ENCODE measurements at regions not wholly inside any gene's neighbourhood (a gene's known extent, or its start where the extent isn't known, plus 50 kb on each side); places are given as distances from the start of the nearest gene placed in this dataset.
"Not testable (repeated sequence)": the region's sequence is repeated elsewhere in the genome, so short reads cannot be mapped to it uniquely, and the experiment has no call there.

DNA sequence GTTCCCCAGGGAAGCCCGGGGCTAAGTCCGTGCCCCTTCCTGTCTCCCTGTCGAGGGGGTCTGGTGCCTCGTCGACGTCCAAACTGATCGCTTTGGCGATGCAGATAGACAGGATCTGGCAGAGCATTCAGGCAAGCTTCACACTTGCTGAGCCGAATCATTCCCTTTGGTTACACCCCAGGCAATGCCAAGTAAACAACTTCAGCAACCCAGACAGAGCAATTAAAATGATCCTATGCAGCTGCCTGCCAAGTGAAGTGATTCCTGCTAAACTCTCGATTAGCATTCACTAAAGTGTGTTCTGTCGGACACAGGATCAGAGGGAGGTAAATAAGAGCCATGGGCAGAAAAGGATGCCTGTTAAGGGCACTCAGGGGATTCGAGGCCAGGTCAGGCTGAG is 108.2 kb upstream of the RAB12 start:
- no peak for DNase-seq

DNA sequence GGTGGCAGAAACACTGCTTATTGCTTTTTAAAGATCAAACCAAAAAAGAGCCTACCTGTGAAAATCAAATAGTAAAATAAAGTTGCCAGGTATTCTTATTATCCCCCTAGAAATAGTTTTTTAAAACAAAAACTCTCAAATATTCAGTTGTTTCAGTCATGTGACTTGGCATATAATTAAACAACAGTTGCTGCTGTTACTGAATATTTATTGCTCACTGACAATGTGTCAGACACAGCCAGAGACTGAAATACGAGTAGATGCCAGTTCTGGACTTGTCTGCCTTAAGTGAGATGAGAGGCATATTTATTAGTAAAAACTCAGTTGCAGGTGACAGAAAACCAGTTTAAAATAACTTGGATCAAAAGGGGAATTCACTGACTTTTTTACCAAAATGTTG is 106.0 kb upstream of the RAB12 start:
- DNase-seq, result no peak

DNA sequence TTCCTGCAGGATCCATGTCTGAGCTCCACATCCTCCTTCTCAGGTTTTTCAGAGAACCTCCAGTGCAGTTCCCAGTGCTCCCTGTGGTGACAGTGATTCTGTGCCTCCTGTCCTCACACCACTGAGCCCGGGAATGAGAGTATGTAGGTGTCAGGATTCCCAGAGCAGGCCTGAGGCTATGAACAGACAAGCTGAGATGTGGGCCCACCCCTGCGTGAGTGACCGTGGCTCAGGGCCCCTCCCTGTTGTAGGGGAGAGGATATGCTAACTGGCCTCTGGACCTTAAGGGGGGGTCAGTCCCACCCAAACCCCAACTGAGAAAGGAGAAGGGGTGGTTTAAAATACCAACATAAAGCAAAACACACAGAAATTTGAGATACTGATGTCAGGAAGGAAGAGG is 104.8 kb upstream of the RAB12 start:
- no peak for DNase-seq

DNA sequence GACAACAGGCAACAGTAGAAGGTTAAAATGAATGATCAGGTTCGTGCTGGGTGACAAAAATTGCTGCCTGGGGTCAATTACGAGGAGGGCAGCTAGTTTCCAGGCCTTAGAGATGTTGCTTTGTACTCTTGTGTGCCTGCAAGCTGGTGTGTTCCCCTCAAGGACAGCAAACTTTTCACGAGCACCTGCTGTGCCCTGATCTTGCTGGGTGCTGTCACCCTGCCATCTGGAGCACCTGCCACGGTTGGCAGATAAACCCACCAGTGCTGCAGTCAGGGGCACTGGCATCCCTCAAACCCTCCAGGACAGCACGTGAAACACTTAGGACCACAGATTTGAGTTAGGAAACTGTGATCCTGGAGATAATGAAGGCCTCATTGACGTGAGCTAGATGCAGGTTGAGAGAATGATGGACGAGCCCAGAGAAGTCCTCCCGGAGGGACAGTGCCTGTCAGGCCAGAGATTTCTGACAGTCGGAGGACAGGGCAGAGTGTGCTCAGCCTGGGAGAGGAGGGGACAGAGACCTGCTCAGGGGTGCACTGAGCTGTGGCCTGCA is 104.3 kb upstream of the RAB12 start:
- no peak for DNase-seq

DNA sequence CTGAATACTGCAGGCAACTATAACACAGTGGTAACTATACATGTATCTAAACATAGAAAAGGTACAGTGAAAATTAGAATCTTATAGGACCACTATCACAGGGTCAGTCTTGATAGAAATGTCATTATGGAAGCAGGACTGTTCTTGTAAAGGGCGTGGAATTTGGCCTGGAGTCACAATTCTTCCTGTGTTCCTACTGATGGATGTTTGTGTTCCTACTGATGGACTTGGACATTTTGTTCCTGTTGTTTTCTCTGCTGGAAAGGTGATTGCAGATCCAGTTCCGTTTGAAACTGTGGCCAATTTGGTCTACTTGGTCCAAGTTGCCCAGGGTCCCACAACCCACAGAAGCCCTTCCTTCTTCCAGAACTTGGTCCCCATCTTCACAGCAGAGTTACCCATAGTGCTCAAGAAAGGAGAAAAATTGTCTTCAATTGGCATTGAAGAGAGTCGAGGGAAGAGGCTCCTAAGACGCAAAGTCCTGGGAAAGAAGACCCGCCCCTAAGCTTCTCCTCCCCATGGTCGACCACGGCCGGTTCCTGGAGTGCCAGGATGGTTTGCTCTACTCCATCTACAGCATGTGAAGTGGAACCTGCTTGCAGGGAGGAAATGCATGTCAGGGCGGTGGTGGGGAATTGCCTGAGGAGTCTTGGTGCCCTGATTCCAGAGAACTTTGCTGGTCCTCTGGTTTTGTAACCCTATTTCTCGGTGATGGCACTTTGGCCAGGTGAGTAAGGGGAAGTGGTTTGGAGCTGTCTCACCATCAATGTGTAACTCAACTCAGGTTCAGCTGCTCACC is 102.8 kb upstream of the RAB12 start:
- DNase-seq, result no peak

DNA sequence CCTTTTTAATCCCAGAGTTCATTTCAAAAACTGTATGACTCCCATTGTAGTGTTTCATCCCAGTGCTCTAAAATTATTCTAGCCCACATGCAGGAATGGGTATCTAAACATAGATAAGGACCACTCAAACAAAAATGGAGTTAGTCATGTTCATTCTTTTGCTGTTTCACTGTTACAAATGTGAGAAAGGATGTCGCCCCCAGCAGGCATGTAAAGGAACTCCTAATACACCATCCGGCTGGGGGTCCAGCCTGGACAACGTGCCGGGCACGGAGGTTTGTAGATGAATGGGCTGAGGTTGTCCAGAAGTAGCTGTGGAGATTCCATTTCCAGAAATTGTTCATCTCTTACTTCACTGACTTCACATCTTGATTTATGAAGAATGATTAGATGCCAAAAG is 101.9 kb upstream of the RAB12 start:
- peak; percentile 3 for DNase-seq

DNA sequence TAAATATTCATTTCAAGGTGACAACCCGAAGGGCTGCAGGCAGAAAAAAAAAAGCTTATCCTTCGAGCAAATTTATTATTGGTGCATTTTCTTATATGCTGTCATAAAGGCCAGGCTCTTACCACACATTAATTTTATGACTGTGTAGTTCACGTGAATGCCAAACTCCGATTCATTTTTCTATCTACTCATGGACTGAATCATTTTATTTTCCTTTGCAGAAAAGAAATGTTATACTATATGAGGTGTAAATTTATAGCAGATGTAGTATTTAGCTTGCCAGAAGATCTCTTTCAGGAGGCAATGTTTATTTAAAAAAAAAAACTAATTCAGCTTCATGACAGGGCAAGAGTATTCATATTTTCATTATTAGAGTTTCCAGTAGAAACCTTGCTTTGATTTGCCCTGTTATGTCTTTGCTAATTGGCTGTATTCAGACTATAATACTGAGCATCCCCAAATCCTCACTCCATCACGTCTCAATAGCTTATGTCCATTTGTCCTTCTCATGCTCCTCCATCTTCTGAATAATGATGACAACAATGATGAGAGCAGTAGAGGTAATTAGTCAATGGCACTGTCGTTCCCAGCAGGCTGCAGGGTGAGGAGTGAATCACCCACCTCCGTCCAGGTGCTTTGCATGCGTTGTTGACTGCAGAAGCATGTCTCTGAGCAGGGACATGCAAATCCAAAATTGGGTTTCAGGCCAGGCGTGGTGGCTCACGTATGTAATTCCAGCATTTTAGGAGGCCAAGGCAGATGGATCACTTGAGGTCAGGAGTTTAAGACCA is 101.1 kb upstream of the RAB12 start:
- DNase-seq, result no peak

DNA sequence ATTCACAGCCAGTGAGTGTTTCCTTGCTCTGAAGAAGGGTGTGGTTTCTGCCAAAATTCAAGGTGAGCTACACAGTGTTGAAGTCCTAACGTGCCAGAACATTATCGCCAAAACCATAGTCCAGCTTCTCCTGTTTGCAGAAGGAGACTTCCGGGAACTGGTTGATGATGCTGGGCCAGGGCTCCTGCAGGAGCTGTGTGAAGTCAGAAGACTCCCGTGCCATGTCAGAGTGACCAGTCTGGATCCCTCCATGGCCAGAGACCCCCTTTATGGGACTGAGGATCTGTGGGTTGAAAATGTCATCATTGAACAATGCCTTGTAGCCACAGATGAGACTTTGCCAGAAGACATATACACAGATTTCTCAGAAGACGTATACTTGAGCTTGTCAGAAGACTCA is 96.0 kb upstream of the RAB12 start:
- no peak for DNase-seq

DNA sequence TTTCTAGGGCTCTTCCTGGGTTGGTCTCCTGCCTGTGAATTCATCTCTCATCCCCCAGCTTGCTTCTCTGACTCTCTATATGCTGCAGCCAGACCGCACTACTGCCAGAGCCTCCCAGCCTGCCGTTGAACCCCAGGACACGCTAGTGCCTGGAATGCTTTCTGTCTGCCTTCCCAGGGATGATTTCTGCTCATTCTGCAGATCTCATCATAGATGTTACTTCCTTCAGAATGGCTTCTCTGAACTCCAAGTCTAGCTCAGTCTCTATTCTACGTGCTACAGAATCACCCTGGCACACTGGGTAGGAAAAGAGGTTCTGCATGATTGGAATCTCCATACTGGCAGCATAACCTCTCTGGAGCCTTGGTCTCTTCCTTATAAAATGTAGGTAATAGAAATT is 94.8 kb upstream of the RAB12 start:
- DNase-seq, result no peak

DNA sequence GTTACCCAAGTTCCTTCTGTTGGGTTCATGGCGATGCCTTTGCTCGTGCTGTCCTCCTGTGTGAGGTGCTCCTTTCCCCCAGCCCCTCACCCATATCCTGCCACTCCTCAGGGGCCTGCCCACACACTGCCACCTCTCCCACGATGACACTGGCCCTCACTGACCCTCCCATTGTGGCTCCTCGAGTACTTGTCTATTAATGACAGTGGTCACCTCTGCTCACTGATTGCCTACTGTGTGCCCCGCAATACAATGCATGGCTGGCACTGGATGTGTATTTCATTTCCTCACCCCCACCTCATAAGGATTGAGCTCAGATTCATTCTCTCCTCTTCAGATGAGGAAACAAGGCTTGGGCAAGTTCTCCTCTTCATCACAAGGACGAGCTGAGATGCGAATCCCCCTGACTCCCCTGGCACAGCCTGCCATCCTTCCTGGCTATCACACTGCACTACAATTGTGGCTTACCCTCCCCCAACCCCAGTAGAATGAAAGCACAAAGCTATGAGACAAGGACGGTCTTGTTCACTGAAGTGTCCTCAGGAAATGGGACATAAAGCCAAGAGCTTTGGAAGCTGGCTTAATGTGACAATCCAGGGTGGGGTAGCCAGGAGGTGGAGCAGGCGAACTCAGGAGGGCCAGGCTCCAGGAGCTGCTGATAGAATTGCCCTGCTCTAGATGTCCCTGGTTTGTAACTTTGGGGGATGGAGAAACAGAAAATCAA is 93.9 kb upstream of the RAB12 start:
- no peak for DNase-seq

DNA sequence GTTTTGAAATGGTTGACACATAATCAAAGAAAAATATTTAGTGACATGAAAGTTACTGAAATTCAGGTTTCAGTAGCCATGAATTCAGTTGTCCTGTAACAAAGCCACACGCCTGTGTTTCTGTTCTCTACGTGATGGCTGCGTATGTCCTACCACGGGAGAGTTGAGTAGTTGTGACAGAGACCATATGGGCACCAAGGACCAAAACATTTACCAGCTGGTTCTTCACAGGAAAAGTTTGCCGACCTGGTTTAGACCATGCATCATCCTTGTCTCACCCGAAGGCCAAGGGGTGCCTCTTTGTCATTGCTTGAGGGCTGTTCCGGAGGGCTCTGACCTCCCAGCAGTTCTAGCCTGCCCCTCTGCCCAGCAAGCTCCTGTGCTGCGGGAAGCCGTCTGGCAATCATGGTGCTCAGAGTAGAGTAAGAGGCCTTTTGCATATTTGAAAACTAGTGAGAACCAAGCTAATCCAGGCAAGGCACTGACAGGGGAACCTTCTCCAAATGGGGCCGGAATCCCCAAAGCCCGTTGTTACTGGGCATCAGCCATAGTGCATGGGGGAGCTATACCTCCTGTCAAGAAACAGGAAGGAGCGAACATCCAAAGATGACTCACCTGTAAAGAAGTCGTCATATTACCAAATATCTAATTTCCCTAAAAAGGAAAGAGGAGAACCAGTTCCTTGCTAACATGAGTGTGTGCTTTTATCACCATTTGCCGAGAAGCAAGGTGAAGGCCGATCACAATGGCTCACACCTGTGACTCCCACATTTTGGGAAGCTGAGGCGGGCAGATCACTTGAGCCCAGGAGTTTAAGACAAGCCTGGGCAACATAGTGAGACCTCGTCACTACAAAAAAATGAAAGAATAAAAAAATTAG is 92.6 kb upstream of the RAB12 start:
- DNase-seq, result no peak

DNA sequence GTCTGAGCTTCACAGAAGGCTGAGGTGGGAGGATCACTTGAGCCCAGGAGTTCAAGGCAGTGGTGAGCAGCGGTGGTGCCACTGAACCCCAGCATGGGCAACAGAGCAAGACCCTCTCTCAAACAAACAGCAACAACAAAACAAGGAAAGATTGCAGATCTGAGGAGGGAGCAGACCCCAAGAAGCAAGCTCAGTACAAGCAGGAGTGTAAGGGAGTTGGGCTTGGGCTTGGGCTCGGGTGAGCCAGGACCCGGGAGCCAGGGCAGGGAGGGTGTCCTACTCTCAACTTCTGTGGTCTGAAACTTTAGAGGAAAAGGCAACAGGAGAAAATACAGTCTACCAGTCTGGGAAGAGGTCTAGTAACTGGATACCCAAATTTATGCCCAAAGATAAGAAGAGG is 92.0 kb upstream of the RAB12 start:
- no peak for DNase-seq

DNA sequence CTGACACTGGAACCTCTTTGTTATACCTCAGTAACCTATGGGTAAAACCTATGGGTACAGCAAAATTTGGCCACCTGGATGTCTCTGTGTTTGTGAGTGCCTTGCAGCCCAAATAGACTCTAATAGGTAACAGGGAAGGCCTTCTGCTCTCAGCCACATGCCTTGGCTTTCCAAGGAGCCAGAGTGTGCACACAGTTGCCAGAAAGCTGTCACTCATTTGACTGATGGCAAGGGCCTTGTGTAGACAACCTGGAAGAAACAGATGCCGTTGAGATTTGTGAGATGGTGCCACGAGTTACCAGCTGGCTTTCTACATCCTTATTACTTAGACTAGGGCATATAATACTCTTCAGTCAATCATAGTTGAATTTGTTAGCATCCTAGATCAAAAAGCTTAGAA is 90.1 kb upstream of the RAB12 start:
- DNase-seq, result no peak

DNA sequence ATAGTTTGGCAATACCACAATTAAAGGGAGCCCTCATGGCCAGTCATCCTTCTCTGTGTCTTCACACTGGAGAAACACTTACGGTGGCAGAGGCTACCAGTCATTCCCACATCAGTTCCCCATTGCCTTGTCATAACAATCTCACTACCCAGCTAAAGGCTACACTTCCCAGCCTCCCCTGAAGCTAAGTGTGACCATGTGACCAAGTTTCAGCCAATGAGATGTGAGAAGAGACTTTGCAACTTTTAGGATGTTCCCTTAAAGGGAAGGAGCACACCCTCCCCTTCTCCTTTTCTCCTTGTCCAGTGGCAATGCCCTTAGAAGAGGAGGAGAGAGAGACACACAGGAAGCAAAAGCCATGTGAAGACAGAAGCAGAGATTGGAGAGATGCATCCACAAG is 89.0 kb upstream of the RAB12 start:
- DNase-seq, result no peak

DNA sequence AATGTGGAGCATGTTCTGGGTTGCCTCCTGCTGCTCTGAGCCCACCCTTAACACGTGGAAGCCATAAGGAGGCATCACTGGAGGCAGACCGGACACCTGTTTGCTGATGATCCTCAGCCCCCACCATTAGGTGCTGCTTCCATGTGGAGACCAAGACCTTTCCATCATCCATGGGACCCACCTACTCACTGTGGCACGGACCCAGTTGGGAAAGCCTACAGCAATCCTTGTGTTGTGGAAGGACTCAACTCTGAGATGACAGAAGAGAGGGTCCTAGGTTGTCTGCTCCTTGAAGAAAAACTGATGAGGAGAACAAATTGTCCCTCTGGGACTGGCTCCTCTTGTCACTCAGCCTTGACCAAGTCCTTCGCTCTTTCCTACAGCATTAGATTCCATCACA is 86.5 kb upstream of the RAB12 start:
- no peak for DNase-seq

DNA sequence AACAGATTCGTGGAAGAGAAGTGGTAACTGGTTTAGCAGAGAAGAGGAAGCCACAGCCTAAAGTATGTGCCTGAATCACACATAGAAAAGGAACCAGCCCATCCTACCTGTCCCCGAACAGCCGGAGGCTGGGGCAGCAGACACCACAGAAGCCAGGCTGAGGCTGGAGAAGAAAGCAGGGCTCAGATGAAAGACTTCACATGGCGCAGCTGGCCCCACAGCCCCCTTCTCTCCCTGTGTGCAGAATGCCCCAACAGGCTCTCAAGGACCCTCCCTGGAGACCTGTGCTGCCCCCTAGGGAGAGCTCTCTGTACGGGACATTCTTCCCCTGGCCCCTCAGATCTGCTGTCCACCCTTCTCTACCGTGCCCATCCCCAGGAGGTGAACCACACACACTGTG is 83.5 kb upstream of the RAB12 start:
- DNase-seq, result no peak

DNA sequence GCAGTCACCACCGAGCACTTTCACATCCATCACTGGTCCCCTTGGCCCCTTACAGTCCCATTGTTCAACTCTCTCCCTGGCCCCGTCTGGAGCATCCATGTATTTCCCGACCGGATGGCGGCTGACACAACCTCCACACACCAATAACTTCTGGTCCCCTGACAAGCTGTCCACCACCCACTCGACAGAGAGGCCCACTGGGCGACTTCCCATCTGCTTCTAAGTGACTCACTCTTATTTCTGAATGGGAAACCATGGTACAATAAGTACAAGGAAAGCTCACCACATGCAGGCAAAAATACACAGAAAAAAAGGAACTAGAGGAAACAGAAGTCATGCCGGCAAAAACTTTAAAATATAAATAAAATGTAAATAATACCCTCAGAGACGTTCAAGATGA is 82.9 kb upstream of the RAB12 start:
- no peak for DNase-seq

DNA sequence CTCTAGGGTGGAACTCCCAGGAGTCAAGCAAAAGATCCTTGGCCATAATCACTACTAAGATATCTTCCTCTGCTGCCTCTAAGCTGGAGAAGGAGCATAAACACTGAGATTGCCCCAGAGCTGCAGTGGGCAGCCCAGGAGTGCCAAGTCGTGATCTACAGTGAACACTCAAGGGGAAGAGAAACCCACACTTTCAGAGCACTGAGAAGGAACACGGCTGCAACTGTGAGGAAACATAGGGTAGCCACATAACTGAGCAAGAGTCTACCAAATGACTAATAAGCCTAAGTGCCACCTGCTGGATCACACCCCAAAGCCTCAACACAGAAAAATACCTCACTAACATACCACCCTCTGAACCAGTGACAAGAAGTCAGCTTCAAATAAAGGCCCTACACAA is 79.6 kb upstream of the RAB12 start:
- no peak for DNase-seq

DNA sequence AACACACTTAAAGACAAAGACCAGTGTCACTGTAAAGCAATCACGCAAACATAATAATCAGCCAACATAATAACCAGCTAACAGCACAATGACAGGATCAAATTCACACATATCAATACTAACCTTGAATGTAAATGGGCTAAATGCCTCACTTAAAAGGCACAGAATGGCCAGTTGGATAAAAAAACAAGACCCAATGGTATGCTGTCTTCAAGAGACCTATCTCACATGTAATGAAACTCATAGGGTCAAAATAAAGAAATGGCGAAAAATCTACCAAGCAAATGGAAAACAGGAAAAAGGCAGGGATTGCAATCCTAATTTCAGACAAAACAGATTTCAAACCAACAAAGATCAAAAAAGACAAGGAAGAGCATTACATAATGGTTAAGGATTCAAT is 78.2 kb upstream of the RAB12 start:
- DNase-seq, result not testable (repeated sequence)

DNA sequence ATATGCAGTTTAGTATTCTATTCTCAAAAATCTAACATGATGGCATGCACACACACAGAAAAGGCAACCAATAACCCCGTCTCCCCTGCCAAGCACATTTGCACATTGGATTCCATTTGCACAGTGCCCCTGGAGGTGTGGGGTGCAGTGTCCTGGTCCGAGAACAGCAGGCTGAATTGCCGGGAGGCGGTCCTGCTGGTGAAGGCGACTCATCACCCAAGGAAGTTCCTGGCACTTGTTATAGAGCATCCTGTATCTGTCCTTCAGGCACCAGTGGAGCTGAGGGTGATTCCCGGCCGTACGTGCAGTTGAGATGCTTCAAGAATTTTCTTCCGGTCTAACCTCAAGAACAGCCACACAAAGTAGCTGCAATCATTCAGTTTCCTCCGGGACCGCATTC is 73.0 kb upstream of the RAB12 start:
- DNase-seq, result no peak

DNA sequence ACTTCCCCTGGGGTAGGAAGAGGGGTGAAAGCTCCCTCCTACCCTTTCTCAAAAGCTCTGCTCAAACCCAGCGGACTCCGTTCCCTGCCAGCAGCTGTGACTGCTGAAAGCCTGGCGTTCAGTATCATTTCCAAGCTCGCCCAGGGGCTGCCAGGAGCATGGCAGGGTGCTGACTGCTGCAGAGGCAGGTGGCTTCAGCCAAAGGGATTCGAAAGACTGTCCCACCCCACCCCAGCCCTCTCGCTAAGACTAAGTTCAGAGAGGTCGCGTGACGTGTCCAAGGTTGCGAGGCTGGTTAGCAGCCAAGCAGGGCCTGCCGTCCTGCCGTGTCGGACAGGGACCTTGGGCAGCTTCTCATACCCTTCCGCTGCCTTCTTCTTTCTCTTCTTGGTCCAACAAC is 72.3 kb upstream of the RAB12 start:
- DNase-seq, result no peak

DNA sequence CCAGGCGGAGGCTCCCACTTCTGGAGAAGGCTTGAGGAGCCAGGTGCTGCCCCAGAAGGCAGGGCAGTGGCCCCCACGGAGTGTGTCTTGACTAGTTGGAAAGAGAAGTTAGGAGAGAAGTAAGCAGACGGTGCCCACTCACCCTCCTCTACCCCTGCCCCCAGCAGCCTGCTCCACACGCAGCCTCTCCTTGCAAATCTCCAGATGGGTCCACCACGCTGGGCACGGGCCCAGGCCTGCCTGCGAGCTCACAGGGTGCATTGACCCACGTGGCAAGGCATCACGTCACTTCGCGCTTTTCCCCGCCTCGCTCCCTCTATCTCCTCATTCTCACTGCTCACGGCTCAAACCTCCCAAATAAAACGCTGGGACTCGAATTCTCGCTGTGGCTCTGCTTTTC is 71.8 kb upstream of the RAB12 start:
- DNase-seq, result no peak

DNA sequence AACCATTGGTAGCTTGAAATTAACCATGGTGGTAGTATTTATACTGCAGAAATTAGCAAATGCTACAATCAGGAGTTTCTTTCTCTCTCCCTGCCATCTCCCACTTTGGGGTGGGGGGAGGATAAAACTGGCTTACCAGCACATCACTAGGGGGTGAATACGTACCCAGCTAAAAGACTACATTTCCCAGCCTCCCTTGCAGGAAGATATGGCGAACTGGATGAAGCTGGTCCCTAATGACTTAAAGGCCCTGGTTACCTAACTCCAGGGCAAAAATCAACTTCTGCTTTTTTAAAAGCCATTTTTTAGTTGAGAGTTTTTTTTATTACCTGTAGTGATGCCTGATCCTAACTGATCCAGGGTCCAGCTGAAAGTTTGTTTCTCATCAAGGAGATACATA is 70.3 kb upstream of the RAB12 start:
- no peak for DNase-seq

Data from activated CD4-positive, alpha-beta T cell treated with anti-CD3 and anti-CD28 coated beads for 48 hours (primary cell).